ENCODE measurements at regions not wholly inside any gene's neighbourhood (a gene's known extent, or its start where the extent isn't known, plus 50 kb on each side); places are given as distances from the start of the nearest gene placed in this dataset.

DNA sequence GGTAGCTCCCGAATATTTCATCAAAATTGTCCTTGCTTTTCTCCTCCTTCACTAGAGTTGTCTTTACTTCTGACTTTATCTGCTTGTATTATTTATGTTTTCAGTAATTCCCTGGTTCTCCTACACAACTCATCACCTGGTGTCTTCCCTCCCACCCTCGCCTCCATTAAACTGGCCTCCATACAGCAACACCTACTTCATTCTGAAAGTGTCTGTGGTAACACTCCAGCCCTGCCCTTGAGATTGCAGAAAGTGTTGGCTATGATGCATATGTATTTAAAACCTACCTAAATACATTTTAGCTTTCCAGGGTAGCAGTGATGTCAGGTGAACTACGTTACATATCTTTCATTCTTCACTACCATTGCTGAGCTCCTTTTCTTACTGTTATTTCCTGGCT lies 833.3 kb upstream of the LRRN3 start:
- Histone ChIP-seq H3K36me3 (ENCODE audit: control insufficient read depth in 2 of 3, insufficient read depth in 3 of 3, low read length in 3 of 3) (no peaks in the 10 kb centered on the region), H3K4me1 (ENCODE audit: control insufficient read depth in 2 of 3, insufficient read depth in 2 of 3, low read depth in 1 of 3, low read length in 3 of 3) (no peaks in the 10 kb centered on the region), H3K27ac (ENCODE audit: low read depth in 2 of 2, low read length in 2 of 2) (no peak overlapping the region), H3K4me3 (ENCODE audit: low read length in 3 of 3) (no peak overlapping the region), H3K27me3 (ENCODE audit: control insufficient read depth, insufficient read depth, low read length) (no peaks in the 10 kb centered on the region), H3K9me3 (ENCODE audit: control insufficient read depth in 2 of 3, insufficient read depth in 1 of 3, low read length in 3 of 3) (no peaks in the 10 kb centered on the region), H3K9ac (ENCODE audit: low read length in 3 of 3) (no peak overlapping the region)
- intact Hi-C loops (cut with DNase I), result no loop called here
- FAIRE-seq (no peak), DNase-seq (no peak)
- TF ChIP-seq, protein P1, sequence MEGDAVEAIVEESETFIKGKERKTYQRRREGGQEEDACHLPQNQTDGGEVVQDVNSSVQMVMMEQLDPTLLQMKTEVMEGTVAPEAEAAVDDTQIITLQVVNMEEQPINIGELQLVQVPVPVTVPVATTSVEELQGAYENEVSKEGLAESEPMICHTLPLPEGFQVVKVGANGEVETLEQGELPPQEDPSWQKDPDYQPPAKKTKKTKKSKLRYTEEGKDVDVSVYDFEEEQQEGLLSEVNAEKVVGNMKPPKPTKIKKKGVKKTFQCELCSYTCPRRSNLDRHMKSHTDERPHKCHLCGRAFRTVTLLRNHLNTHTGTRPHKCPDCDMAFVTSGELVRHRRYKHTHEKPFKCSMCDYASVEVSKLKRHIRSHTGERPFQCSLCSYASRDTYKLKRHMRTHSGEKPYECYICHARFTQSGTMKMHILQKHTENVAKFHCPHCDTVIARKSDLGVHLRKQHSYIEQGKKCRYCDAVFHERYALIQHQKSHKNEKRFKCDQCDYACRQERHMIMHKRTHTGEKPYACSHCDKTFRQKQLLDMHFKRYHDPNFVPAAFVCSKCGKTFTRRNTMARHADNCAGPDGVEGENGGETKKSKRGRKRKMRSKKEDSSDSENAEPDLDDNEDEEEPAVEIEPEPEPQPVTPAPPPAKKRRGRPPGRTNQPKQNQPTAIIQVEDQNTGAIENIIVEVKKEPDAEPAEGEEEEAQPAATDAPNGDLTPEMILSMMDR (IDR thresholded peaks at IDR 0.05; ENCODE audit: borderline replicate concordance, extremely low read depth, insufficient read depth), result no peak

DNA sequence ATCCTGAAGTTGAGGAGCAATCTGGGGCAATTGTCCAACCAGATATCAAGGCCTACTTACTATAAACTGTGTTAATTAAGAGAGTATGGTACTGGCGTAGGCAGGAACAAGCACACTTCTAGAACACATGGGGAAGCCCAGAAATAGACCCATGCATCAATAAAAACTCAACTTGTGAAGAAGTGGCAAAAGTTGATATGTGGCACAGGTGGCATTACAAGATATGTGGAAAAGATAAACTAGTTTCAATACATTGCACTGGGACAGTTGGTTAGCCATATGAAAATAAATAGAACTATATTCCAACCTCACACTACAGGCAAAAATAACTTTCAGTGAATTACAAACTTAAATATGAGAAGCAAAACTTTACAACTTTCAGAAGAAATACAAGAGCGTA lies 828.7 kb upstream of the LRRN3 start:
- Histone ChIP-seq H3K4me3 (ENCODE audit: low read length in 3 of 3) (no peak overlapping the region), H3K27ac (ENCODE audit: low read depth in 2 of 2, low read length in 2 of 2) (no peak overlapping the region), H3K27me3 (ENCODE audit: control insufficient read depth, insufficient read depth, low read length) (no peaks in the 10 kb centered on the region), H3K4me1 (ENCODE audit: control insufficient read depth in 2 of 3, insufficient read depth in 2 of 3, low read depth in 1 of 3, low read length in 3 of 3) (no peaks in the 10 kb centered on the region), H3K9ac (ENCODE audit: low read length in 3 of 3) (no peak overlapping the region), H3K36me3 (ENCODE audit: control insufficient read depth in 2 of 3, insufficient read depth in 3 of 3, low read length in 3 of 3) (no peaks in the 10 kb centered on the region), H3K9me3 (ENCODE audit: control insufficient read depth in 2 of 3, insufficient read depth in 1 of 3, low read length in 3 of 3) (no peaks in the 10 kb centered on the region)
- intact Hi-C loops (cut with DNase I), result no loop called here
- TF ChIP-seq, protein P1 (IDR thresholded peaks at IDR 0.05; ENCODE audit: borderline replicate concordance, extremely low read depth, insufficient read depth), result no peak
- no peak for DNase-seq
- FAIRE-seq, result no peak

DNA sequence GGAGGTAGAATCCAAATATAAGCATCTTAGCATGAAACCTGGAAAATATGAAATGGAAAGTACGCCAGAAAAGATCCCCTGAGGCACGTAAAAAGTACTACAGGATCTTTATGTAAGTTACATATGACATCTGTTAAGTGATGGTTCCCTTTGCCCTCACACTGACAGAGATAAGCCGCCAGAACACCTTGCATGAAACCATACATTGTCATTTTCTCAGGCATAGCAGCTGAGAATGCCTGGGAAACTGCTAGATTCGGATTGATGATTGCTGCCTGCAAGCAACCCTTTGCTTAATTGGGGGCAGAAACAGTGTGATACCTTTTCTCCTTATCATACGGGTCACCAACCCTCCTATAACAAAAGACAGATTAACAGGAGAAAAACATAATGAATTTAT lies 826.6 kb upstream of the LRRN3 start:
- DNase-seq (no peak), FAIRE-seq (no peak)
- Histone ChIP-seq H3K9me3 (ENCODE audit: control insufficient read depth in 2 of 3, insufficient read depth in 1 of 3, low read length in 3 of 3) (no peaks in the 10 kb centered on the region), H3K27me3 (ENCODE audit: control insufficient read depth, insufficient read depth, low read length) (no peaks in the 10 kb centered on the region), H3K36me3 (ENCODE audit: control insufficient read depth in 2 of 3, insufficient read depth in 3 of 3, low read length in 3 of 3) (no peaks in the 10 kb centered on the region), H3K9ac (ENCODE audit: low read length in 3 of 3) (no peak overlapping the region), H3K4me3 (ENCODE audit: low read length in 3 of 3) (no peak overlapping the region), H3K4me1 (ENCODE audit: control insufficient read depth in 2 of 3, insufficient read depth in 2 of 3, low read depth in 1 of 3, low read length in 3 of 3) (no peaks in the 10 kb centered on the region), H3K27ac (ENCODE audit: low read depth in 2 of 2, low read length in 2 of 2) (no peak overlapping the region)
- intact Hi-C loops (cut with DNase I), result no loop called here
- TF ChIP-seq, protein P1 (IDR thresholded peaks at IDR 0.05; ENCODE audit: borderline replicate concordance, extremely low read depth, insufficient read depth), result no peak

DNA sequence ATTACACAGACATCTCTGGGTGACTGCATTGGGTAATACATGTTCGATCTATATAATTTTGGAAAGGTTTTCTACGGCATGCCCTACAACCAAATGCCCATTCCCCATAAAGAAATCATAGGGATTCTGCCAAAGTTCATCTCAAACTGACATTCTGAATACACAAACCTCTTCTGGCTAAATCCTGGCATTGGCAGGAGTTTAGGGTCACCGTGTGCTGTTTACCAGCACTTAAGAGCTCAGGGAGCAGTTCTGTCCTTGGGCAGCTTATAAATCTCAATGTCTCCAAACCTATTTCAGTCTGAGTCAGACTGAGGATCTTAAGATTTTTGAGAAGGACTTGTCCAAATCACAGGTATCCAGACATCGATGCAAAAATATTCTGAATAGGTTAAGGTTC lies 809.6 kb upstream of the LRRN3 start:
- H3K27ac ChIP-seq (ENCODE audit: low read depth in 2 of 2, low read length in 2 of 2), result no peak overlapping the region
- intact Hi-C loops (cut with DNase I), result no loop called here
- no peak overlapping the region for H3K9ac ChIP-seq (ENCODE audit: low read length in 3 of 3)
- no peaks in the 10 kb centered on the region for H3K9me3 ChIP-seq (ENCODE audit: control insufficient read depth in 2 of 3, insufficient read depth in 1 of 3, low read length in 3 of 3)
- H3K4me1 ChIP-seq (ENCODE audit: control insufficient read depth in 2 of 3, insufficient read depth in 2 of 3, low read depth in 1 of 3, low read length in 3 of 3), result no peaks in the 10 kb centered on the region
- no peaks in the 10 kb centered on the region for H3K36me3 ChIP-seq (ENCODE audit: control insufficient read depth in 2 of 3, insufficient read depth in 3 of 3, low read length in 3 of 3)
- TF ChIP-seq, protein P1 (IDR thresholded peaks at IDR 0.05; ENCODE audit: borderline replicate concordance, extremely low read depth, insufficient read depth), result no peak
- DNase-seq (no peak), FAIRE-seq (no peak)
- no peak overlapping the region for H3K4me3 ChIP-seq (ENCODE audit: low read length in 3 of 3)
- no peaks in the 10 kb centered on the region for H3K27me3 ChIP-seq (ENCODE audit: control insufficient read depth, insufficient read depth, low read length)
